ENCODE measurements at regions not wholly inside any gene's neighbourhood (a gene's known extent, or its start where the extent isn't known, plus 50 kb on each side); places are given as distances from the start of the nearest gene placed in this dataset.
"Not testable (repeated sequence)": the region's sequence is repeated elsewhere in the genome, so short reads cannot be mapped to it uniquely, and the experiment has no call there.

GRCh38 chr4:81751531-81752289 lies 280.0 kb upstream of the RASGEF1B start:
- no peak for DNase-seq

GRCh38 chr4:81747242-81747930 lies 275.7 kb upstream of the RASGEF1B start:
- no peak for DNase-seq

- DNase-seq: no peak
These were observed 275.1 kb upstream of the RASGEF1B start for GRCh38 chr4:81746773-81747172.

GRCh38 chr4:81746071-81746470 lies 274.4 kb upstream of the RASGEF1B start:
- DNase-seq: no peak

- DNase-seq: no peak
These were observed 273.3 kb upstream of the RASGEF1B start for GRCh38 chr4:81745050-81745449.

- DNase-seq: no peak
These were observed 272.2 kb upstream of the RASGEF1B start for GRCh38 chr4:81743731-81744435.

GRCh38 chr4:81740487-81740886 lies 268.8 kb upstream of the RASGEF1B start:
- DNase-seq: no peak

GRCh38 chr4:81738891-81739290 lies 267.2 kb upstream of the RASGEF1B start:
- no peak for DNase-seq

- DNase-seq: no peak
These were observed 266.3 kb upstream of the RASGEF1B start for GRCh38 chr4:81737865-81738559.

- no peak for DNase-seq
These were observed 264.6 kb upstream of the RASGEF1B start for GRCh38 chr4:81736324-81736723.

GRCh38 chr4:81732980-81733379 lies 261.3 kb upstream of the RASGEF1B start:
- DNase-seq: no peak

- DNase-seq: peak; percentile 12
These were observed 253.2 kb upstream of the RASGEF1B start for GRCh38 chr4:81724925-81725329.

GRCh38 chr4:81723927-81724587 lies 252.3 kb upstream of the RASGEF1B start:
- DNase-seq: no peak

GRCh38 chr4:81723019-81723884 lies 251.5 kb upstream of the RASGEF1B start:
- no peak for DNase-seq

GRCh38 chr4:81722290-81722851 lies 250.7 kb upstream of the RASGEF1B start:
- no peak for DNase-seq

GRCh38 chr4:81715757-81716156 lies 244.1 kb upstream of the RASGEF1B start:
- no peak for DNase-seq

GRCh38 chr4:81715357-81715756 lies 243.7 kb upstream of the RASGEF1B start:
- not testable (repeated sequence) for DNase-seq

GRCh38 chr4:81714291-81714690 lies 242.6 kb upstream of the RASGEF1B start:
- DNase-seq: no peak

- DNase-seq: no peak
These were observed 241.0 kb upstream of the RASGEF1B start for GRCh38 chr4:81712714-81713113.

- no peak for DNase-seq
These were observed 232.8 kb upstream of the RASGEF1B start for GRCh38 chr4:81704461-81704860.

- no peak for DNase-seq
These were observed 228.5 kb upstream of the RASGEF1B start for GRCh38 chr4:81700189-81700588.
